Right lobe of liver (tissue), 6 donors: ENCODE measurements at regions not wholly inside any gene's neighbourhood (a gene's known extent, or its start where the extent isn't known, plus 50 kb on each side); places are given as distances from the start of the nearest gene placed in this dataset.

Experiments used
- ATAC-seq, 4 donors: fragments of 200-7000 bp; cut with Tn5 transposase; one replicate each; pipeline ENCODE4 v1.9.1; 2020; ENCODE audit warnings: mild to moderate bottlenecking in 4 of 4, moderate library complexity in 4 of 4
- DNase-seq, 3 donors: peaks; one replicate each; pipeline ENCODE4 v3.0.0-alpha.2; 2020
- H3K27ac ChIP-seq, 3 donors: fragments of 200-600 bp; one replicate each; pipeline ENCODE4 v1.8.0; 2022
- H3K27me3 ChIP-seq, 2 donors: fragments of 200-600 bp; one replicate each; pipeline ENCODE4 v1.8.0; 2022
- H3K36me3 ChIP-seq, 4 donors: fragments of 200-600 bp; sonication (generic) in 1 of 4; one replicate each; pipeline versions ENCODE4 v1.5.1 to v1.8.0; 2017 to 2022; ENCODE audit warnings: control low read depth in 1 of 4
- H3K4me1 ChIP-seq, 4 donors: fragments of 200-600 bp; sonication (generic) in 1 of 4; one replicate each; pipeline versions ENCODE4 v1.5.1 to v1.8.0; 2017 to 2022; ENCODE audit warnings: control low read depth in 1 of 4
- H3K4me3 ChIP-seq, 3 donors: fragments of 200-600 bp; one replicate each; pipeline ENCODE4 v1.8.0; 2022
- H3K9me3 ChIP-seq, 4 donors: fragments of 200-600 bp; sonication (generic) in 1 of 4; one replicate each; pipeline versions ENCODE4 v1.5.1 to v1.8.0; 2017 to 2022; ENCODE audit warnings: control low read depth in 1 of 4
- CTCF ChIP-seq, 4 donors: fragments of 200-600 bp in 3 of 4; fragments of 450-650 bp in 1 of 4; IDR thresholded peaks; one replicate each; pipeline versions ENCODE4 v1.5.1 to v1.8.0; 2016 to 2022; ENCODE audit warnings: antibody characterized with exemption in 4 of 4, mild to moderate bottlenecking in 2 of 4
- POLR2A ChIP-seq: fragments of 450-650 bp; IDR thresholded peaks from one replicate; pipeline ENCODE4 v1.6.1; 2017; ENCODE audit warnings: antibody characterized with exemption, mild to moderate bottlenecking
- WGBS: methylation state at CpG from one replicate; pipeline ENCODE4 v1.1.6; 2018; ENCODE audit warnings: low coverage, low lambda C conversion rate; ENCODE audit not compliant: insufficient coverage; ENCODE audit errors: missing lambda C conversion rate; 5-methylcytosine and 5-hydroxymethylcytosine counted together
- intact Hi-C, 2 donors: fragments of 100-400 bp; cut with DNase I; formaldehyde crosslinking; loops; one replicate each; pipeline versions ENCODE4 v1.11.2 to v1.14.1; 2022
- donor health status: DM: no; HTN: yes; CAD: no.
- donor health status: DM: no; HTN: no; CAD: no.
- donor health status: DM: no; HTN: no; CAD: no.
- donor health status: DM: no; HTN: yes; CAD: no.
- donor health status: DM: no; HTN: yes; CAD: no.

- ATAC-seq: no peak
- intact Hi-C loops: no loop called here
- TF ChIP-seq CTCF (IDR thresholded peaks at IDR 0.05) (no peak), POLR2A (no peak)
Measured at GRCh38 chr5:15421921-15422412, 78.0 kb upstream of the FBXL7 start.

GRCh38 chr5:15421381-15421780 lies 78.6 kb upstream of the FBXL7 start:
- TF ChIP-seq CTCF (IDR thresholded peaks at IDR 0.05) (no peak), POLR2A (no peak)
- intact Hi-C loops: no loop called here
- Histone ChIP-seq H3K27me3 (no peaks in the 10 kb centered on the region), H3K36me3 (no peaks in the 10 kb centered on the region), H3K9me3 (no peaks in the 10 kb centered on the region), H3K4me1 (no peaks in the 10 kb centered on the region), H3K4me3 (no peak overlapping the region), H3K27ac (no peak overlapping the region)
- ATAC-seq (no peak), DNase-seq (no peak)
- WGBS: 67% methylated on average over 3 of the region's 3 CpGs

More at GRCh38 chr5:15421921-15422412, 78.0 kb upstream of the FBXL7 start:
- no peak for DNase-seq
- Histone ChIP-seq H3K4me1 (no peaks in the 10 kb centered on the region), H3K9me3 (no peaks in the 10 kb centered on the region), H3K27me3 (no peaks in the 10 kb centered on the region), H3K27ac (no peak overlapping the region), H3K4me3 (no peak overlapping the region), H3K36me3 (no peaks in the 10 kb centered on the region)
- 44% methylated on average over 4 of the region's 4 CpGs for WGBS

GRCh38 chr5:15420201-15420600 lies 79.8 kb upstream of the FBXL7 start:
- no peaks in the 10 kb centered on the region for H3K36me3 ChIP-seq
- H3K9me3 ChIP-seq: no peaks in the 10 kb centered on the region
- DNase-seq: no peak
- 28% methylated on average over 4 of the region's 5 CpGs for WGBS
- intact Hi-C loops: no loop called here
- no peak overlapping the region for H3K27ac ChIP-seq
- TF ChIP-seq CTCF (IDR thresholded peaks at IDR 0.05) (no peak), POLR2A (no peak)
- ATAC-seq: no peak
- H3K4me1 ChIP-seq: no peaks in the 10 kb centered on the region
- no peaks in the 10 kb centered on the region for H3K27me3 ChIP-seq
- no peak overlapping the region for H3K4me3 ChIP-seq

DNA sequence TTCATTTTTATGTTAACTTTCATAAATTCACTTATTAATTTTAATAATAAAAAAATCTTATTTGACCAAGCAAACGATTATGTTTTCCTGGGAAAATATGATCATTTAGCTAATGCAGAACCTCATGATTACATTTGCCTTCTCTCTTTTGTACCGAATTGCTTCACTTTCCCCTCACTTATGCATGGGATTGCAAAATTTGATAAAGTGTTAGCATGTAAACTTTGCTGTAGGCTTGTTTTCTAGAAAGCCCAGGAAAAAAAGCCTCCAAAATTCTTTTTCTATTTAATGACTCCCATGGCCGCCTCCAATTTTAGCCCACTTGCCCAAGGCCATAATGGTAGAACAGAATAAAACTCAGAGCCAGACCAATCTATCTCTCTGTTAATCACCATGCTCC lies 82.8 kb upstream of the FBXL7 start:
- WGBS: 69% methylated on average over 3 of the region's 3 CpGs
- no peak overlapping the region for H3K4me3 ChIP-seq
- H3K4me1 ChIP-seq: no peaks in the 10 kb centered on the region
- H3K27me3 ChIP-seq: no peaks in the 10 kb centered on the region
- no peaks in the 10 kb centered on the region for H3K36me3 ChIP-seq
- H3K27ac ChIP-seq: no peak overlapping the region
- no peak for DNase-seq
- TF ChIP-seq CTCF (IDR thresholded peaks at IDR 0.05) (no peak), POLR2A (no peak)
- no peaks in the 10 kb centered on the region for H3K9me3 ChIP-seq
- intact Hi-C loops: no loop called here
- no peak for ATAC-seq

- intact Hi-C loops: no loop called here
- ATAC-seq (no peak), DNase-seq (no peak)
- Histone ChIP-seq H3K27me3 (no peaks in the 10 kb centered on the region), H3K4me1 (no peaks in the 10 kb centered on the region), H3K9me3 (no peaks in the 10 kb centered on the region), H3K27ac (no peak overlapping the region), H3K36me3 (no peaks in the 10 kb centered on the region), H3K4me3 (no peak overlapping the region)
- TF ChIP-seq POLR2A: no peak
- TF ChIP-seq CTCF (IDR thresholded peaks at IDR 0.05): no peak
- 64% methylated on average over 1 of the region's 1 CpG for WGBS
Measured at GRCh38 chr5:15406478-15406877, 93.5 kb upstream of the FBXL7 start.
